HG03039 (cell line): ENCODE measurements at regions not wholly inside any gene's neighbourhood (a gene's known extent, or its start where the extent isn't known, plus 50 kb on each side); places are given as distances from the start of the nearest gene placed in this dataset.

ENCODE experiments used
- ATAC-seq: cut with Tn5 transposase; IDR thresholded peaks from one replicate; pipeline ENCODE4 v1.9.1; 2021; ENCODE audit warnings: mild to moderate bottlenecking, moderate library complexity; ENCODE audit not compliant: unreplicated experiment

- no peak for ATAC-seq
Observed at GRCh38 chr4:112845386-112845785, 204.1 kb upstream of the ANK2 start.

DNA sequence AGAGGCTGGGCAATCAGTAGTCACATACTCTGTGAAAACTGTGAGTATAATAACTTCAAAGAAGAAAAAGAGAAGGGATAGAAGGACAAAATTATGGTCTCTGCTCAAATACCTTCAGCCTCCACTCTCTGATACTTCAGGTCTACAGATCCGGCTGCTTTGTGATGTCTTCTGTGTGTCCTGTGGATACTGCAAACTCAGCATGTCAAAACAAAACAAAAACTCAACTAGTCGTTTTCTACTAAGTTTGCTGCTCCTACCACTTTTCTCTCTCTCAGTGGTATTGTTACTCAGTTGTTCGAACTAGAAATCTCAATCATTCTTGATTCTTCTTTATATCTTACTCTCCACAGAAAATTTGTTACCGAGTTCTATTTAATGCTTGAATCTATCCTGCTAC is 202.4 kb upstream of the ANK2 start:
- ATAC-seq: no peak

DNA sequence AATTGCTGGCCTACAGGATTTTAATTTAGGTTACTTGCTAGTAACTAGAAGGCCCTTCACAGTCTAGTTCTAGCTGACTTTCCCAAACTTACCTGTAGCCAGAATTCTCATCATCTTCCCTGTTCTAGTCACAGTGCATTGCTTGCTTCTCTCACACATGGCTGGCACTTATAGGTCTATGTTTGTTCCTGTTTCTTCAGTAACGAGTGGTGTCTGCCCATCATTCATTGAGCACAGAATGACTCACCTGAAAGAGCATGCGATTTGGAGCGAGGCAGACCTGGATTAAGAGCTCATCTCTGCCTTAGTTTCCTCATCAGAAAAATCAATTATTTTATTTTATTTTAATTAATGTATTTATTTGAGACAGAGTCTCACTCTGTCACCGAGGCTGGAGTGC is 201.7 kb upstream of the ANK2 start:
- no peak for ATAC-seq

DNA sequence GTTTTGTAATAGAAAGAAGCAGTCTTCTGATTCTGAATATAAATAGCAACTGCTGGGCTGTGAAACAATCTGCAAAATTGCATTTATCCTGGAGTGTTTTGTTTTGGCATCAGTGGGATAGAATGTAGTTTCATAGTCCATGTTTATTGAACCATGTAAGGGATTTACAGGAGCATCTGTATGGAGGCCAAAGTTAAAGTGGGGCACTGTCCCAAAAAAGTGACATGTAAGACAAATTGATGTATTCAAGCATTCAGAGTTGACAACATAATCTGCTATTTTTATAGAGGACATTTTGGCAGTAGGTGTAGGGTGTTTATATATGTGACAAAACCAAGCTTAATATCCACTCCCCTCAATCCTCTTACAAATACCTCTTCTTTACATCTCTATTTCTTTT is 200.5 kb upstream of the ANK2 start:
- no peak for ATAC-seq

DNA sequence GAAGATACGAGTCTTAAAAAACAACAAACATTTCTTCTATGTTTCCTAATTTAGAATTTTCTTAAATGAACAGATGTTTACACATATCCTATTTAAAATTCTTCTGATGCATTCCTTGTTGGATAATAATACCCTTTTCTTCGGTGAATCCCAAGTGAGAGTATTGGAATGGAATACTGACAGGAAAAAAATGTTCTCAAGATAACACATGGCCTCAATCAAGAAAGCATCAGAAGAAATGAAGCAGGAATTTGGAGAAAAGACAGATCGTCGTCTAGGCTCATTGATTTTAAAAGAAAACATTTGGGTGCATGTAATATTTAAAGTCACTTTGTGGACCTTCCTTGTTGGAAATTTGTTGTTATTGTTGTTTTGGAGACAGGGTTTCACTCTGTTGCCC is 196.9 kb upstream of the ANK2 start:
- ATAC-seq: no peak

DNA sequence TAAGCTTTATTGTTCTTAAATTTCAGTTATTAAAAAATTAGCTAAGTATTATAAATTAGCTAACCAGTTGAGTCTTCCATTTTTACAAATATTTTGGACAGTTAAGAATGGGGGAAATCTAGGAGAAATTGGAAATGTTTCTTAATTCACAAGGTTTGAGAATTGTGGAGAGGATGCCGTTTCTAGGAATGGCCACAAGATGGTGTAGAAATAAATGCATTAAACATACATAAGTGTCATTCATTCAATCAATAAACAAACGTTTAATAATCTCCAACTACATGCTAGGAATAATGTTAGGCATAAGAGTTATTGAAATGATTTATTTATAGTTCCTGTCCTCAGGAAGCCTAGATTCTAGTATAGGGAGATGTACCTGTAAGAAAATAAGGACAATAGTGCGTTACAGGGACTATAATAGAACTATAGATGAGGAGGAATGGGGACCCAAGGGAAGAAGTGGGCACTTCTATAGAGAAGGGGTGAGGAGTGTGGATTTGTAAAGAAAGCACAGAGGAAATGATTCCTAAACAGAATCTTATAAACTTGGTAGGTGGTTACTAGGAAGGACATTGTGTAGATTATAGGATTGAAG is 195.7 kb upstream of the ANK2 start:
- no peak for ATAC-seq

DNA sequence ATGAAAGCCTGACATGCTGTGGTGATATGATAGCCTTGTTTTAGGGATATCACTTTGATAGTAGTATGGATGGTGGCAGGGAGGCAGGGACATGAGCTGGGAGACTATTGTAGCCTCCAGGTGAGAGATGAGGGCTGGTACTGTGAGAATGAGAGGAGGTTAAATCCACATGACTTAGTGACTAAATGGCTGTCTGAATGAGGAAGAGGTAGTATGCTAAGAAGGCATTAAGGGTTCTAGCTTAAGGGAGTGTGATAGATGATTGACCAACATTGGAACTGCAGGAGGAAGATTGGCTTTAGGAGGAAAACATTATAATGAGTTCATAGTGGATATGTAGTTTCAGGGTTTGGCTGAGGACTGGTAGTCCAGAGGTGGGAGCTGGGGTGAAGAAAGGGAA is 195.0 kb upstream of the ANK2 start:
- no peak for ATAC-seq

GRCh38 chr4:112855058-112855457 is 194.4 kb upstream of the ANK2 start:
- no peak for ATAC-seq

- ATAC-seq: no peak
Observed at GRCh38 chr4:112857461-112857860, 192.0 kb upstream of the ANK2 start.

DNA sequence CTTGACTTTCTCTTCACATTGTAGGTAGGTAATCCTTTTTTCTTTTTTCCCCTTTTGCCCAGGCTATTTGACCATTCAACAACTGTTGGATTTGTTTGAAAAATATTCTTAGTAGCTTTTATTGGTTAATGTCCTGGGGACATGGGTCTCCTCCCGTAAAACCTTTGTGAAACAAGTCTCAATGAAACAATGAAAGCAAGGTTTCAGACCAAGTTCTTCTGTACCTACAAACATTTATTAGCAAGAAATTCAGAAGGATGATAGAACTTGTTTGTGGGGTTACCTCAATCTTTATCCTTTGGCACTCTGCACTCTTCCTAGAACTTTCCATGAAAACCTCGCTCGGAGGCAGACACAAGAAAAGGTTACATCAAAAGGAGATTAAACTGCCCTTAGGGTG is 190.7 kb upstream of the ANK2 start:
- ATAC-seq: no peak

- no peak for ATAC-seq
Observed at GRCh38 chr4:112859456-112860184, 189.8 kb upstream of the ANK2 start.

DNA sequence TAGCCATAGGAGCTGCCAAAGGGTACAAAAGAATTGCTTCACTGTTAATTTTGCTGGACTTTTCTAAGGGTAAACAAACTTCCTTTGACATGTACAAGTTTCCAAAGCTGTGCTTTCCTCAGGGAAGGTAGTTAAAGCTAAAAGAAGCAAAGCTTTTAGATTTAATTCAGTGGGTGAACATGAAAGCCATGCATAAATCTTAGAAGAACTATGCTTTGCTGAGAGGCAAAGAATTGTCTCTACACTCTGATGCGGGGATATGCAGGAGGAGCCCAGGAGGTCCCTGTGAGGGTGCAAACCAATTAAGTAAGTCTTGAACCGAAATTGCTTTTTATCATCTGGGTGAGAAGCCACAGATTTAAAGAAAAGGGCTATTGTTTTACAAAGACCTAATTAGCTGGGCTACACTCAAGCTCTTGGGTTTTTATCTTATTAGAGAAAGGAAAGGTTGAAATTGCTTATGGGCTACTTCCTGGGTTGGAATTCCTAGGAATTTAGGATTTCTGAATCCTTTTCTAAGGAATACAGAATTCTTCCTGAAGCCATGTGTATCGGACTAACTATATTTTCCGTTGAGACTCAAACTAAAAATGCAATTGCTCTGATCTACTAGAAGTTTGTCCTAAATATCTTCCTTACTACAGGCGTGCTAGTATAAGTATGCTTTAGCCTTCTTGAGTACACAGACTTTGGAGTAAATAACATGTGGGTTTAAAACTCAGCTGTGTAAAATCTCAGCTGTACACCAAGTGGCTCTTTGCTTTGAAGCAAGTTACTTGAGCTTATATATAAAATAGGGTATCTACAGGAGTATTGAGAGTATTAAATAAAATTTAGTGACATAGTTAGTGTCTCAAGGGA is 188.4 kb upstream of the ANK2 start:
- no peak for ATAC-seq

DNA sequence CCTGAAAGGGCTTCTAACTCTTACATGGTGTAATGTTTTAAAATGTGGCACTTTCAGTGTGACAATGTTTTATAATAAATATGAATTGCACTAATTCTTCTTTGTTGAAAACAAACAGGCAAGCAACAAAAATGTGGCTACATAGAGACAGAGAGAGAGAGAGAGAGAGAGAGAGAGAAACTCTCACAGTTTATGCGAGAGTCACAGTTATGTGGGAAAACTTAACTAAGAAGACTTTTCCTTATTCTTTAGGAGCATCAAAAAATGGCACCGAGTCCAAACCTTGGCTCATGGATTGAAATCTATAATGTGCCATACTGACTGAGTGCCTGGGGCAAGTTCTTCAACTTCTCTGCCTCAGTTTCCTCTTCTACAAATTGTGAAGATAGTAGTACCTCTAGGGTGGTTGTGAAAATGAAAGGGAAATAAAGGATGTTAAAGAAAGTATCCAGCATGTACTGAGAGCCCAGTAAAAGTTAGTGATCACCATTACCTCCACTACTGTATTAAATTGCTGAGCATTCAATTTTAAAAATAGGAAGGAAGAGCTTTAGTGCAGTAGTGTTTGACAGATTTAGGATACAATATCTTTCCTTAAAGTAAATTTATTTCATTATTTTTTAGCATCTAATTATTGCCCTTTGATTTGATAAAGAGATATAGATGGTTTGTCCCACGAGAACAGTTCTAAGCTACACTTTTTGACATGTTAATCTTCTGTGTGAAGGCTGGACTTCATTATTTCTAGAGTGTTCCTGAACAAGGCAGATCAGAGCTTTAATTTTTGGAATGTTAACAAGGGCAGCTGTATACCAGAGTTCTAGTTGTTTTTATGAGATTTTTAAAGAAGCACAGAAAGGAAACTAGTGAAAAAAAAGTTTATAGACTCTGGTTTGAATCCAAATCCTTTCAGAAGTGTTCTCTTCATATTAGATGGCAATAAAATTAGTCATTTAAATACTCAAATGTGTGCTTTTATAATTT is 187.5 kb upstream of the ANK2 start:
- ATAC-seq: no peak

DNA sequence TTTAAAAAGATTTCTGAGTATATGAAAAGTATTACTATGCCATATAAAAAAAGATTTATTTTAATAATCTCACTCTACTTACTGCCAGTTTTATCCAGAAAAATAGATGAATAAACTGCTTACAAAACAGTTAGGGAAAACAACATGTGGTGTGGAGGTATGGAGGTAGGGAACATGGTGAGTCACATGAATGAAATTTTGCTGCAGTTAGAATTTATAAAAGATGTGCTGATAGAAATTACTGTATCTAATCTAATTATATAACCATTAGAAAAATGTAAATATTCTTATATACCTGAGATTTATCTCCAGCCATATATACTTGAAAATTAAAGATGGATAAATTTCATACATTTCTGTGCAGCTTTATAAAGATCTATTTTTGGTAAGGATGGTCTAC is 184.0 kb upstream of the ANK2 start:
- no peak for ATAC-seq

DNA sequence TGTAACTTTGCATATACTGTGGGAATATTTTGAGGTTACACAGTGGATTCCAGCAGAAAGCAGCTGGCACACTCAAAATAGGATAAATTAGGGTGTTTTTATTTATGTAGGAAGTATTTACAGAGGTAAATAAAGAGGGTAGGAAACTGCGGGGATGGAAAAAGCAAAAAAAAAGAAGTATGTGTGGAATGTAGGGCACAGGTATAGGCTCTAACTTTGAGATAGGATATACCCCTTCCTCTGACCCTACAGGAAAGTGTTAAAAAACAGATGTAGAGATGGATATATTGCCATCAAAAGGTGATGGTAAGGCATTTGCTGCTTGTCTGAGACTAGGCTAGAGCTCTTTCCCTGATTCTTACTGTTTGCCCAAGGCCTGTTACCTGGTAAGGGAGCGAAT is 173.1 kb upstream of the ANK2 start:
- no peak for ATAC-seq

- no peak for ATAC-seq
Observed at GRCh38 chr4:112881842-112882241, 167.6 kb upstream of the ANK2 start.

DNA sequence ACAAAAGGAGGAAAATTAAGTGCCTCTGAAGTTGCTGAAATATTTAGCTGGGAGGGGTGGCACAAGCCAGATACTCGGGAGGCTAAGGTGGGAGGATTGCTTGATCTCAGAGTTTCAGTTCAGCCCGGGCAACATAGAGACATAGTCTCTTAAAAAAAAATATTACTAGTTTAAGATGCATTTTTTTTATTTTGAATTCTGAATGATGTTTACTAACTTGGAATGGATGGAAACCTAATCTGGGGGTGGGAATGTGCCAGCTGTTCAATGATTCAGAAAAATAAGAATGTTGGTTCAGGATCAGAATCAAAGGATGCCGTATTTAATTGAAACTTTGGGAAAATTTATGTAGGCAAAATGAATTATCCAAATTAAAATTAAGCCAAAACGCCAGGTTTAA is 167.2 kb upstream of the ANK2 start:
- ATAC-seq: no peak

- no peak for ATAC-seq
Observed at GRCh38 chr4:112884406-112884805, 165.0 kb upstream of the ANK2 start.

GRCh38 chr4:112885897-112886296 is 163.6 kb upstream of the ANK2 start:
- no peak for ATAC-seq

GRCh38 chr4:112888622-112889021 is 160.8 kb upstream of the ANK2 start:
- ATAC-seq: no peak

DNA sequence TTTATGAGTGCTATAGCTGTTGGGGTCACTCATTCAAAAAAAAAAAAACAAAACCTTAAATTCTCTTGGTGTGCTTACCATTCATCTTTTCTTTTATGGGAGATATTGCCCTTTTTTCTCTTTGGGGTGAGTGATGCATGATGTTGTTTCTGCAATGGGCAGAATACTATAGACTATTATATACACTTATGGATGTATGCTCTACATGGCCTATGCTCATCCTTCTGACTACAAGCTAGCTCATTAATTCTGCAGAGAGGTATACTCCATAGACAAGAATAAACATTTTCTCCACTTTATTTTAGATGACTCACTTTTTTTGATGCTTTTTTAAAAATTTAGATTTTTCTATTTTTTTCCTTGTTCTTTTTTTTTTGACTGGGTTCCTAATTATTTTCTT is 160.3 kb upstream of the ANK2 start:
- no peak for ATAC-seq
